ENCODE measurements at regions not wholly inside any gene's neighbourhood (a gene's known extent, or its start where the extent isn't known, plus 50 kb on each side); places are given as distances from the start of the nearest gene placed in this dataset.

GRCh38 chr15:100802421-100803170 is 77.0 kb upstream of the ALDH1A3 start (continued):
- TF ChIP-seq CHD1 (IDR thresholded peaks at IDR 0.05; ENCODE audit: low read depth, low read length) (no peak), RAD21 (IDR thresholded peaks at IDR 0.05 in 1 of 2, conservative IDR thresholded peaks at IDR 0.05 in 1 of 2; ENCODE audit: low read depth in 2 of 2, low read length in 2 of 2) (no peak), FOSL1 (IDR thresholded peaks at IDR 0.05; ENCODE audit: insufficient read depth, low read depth, low read length) (no peak)
- TF ChIP-seq, protein P1, sequence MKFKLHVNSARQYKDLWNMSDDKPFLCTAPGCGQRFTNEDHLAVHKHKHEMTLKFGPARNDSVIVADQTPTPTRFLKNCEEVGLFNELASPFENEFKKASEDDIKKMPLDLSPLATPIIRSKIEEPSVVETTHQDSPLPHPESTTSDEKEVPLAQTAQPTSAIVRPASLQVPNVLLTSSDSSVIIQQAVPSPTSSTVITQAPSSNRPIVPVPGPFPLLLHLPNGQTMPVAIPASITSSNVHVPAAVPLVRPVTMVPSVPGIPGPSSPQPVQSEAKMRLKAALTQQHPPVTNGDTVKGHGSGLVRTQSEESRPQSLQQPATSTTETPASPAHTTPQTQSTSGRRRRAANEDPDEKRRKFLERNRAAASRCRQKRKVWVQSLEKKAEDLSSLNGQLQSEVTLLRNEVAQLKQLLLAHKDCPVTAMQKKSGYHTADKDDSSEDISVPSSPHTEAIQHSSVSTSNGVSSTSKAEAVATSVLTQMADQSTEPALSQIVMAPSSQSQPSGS (IDR thresholded peaks at IDR 0.05; ENCODE audit: low read length), result no peak

Measured in H1 (cell line).